A673 (cell line): ENCODE measurements at regions not wholly inside any gene's neighbourhood (a gene's known extent, or its start where the extent isn't known, plus 50 kb on each side); places are given as distances from the start of the nearest gene placed in this dataset.

Experiments
- EZH2 ChIP-seq: fragments of 200-600 bp; sonication (generic); IDR thresholded peaks from 2 replicates; pipeline ENCODE4 v1.6.1; 2017; ENCODE audit warnings: borderline replicate concordance, low read depth, mild to moderate bottlenecking, mixed read lengths, antibody characterized with exemption, low read length; ENCODE audit not compliant: poor library complexity, severe bottlenecking
- TF ChIP-seq, protein P1 (sequence below): fragments of 300-800, 200-600 bp; sonication (generic); conservative IDR thresholded peaks from 2 replicates; pipeline ENCODE4 v1.5.1; 2017; ENCODE audit warnings: low read depth, mild to moderate bottlenecking, antibody characterized with exemption, low read length, moderate library complexity, mixed read lengths

DNA sequence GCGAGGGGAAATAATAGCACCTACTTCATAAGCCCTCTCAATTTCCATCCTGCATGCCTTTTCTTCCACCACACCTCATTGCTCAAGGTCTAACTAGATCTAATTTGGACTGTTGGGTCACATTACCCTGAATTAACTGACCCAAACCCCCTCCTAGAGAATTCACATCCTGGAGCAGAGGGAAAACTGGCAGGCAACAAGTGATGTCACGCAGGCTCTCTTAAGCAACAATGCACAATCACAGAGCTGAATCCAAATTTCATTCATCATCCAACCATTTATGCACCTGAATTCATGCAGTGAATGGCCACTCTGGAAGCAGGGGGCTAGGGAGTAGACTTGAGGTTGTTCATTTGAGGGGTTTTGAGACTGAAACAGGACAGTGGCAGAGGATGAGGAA, 107.7 kb upstream of the HUWE1 start:
- TF ChIP-seq, protein P1, sequence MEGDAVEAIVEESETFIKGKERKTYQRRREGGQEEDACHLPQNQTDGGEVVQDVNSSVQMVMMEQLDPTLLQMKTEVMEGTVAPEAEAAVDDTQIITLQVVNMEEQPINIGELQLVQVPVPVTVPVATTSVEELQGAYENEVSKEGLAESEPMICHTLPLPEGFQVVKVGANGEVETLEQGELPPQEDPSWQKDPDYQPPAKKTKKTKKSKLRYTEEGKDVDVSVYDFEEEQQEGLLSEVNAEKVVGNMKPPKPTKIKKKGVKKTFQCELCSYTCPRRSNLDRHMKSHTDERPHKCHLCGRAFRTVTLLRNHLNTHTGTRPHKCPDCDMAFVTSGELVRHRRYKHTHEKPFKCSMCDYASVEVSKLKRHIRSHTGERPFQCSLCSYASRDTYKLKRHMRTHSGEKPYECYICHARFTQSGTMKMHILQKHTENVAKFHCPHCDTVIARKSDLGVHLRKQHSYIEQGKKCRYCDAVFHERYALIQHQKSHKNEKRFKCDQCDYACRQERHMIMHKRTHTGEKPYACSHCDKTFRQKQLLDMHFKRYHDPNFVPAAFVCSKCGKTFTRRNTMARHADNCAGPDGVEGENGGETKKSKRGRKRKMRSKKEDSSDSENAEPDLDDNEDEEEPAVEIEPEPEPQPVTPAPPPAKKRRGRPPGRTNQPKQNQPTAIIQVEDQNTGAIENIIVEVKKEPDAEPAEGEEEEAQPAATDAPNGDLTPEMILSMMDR = no peak
- TF ChIP-seq EZH2 = no peak
